GM18520 (cell line): ENCODE measurements at regions not wholly inside any gene's neighbourhood (a gene's known extent, or its start where the extent isn't known, plus 50 kb on each side); places are given as distances from the start of the nearest gene placed in this dataset.
"Not testable (repeated sequence)": the region's sequence is repeated elsewhere in the genome, so short reads cannot be mapped to it uniquely, and the experiment has no call there.

ENCODE experiments used
- ATAC-seq: cut with Tn5 transposase; IDR thresholded peaks from one replicate; pipeline ENCODE4 v1.9.1; 2021; ENCODE audit not compliant: unreplicated experiment

- ATAC-seq: no peak
These were observed 170.1 kb downstream of the RPRM start for GRCh38 chr2:153308466-153308865.

DNA sequence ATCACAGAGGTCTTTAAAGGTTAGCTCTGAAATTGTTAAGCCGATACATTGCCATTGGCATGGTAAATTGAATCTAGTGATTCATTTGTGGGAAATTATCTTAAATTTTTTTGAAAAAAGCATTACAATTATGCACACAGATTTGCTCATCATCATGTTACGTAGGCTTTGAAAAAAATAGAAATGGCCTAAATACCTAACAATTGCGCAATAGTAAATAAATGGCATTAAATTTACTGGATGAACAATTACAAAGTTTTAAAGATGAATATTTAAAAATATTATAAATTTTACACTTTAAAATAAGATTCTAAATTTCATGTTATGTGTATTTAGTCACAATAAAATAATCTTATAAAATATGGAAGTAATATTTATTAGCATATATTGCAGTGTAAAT, 171.3 kb downstream of the RPRM start:
- no peak for ATAC-seq

- no peak for ATAC-seq
These were observed 178.8 kb downstream of the RPRM start for GRCh38 chr2:153299809-153300208.

- no peak for ATAC-seq
These were observed 179.3 kb downstream of the RPRM start for GRCh38 chr2:153299217-153299616.

- ATAC-seq: no peak
These were observed 184.3 kb downstream of the RPRM start for GRCh38 chr2:153294199-153294786.

DNA sequence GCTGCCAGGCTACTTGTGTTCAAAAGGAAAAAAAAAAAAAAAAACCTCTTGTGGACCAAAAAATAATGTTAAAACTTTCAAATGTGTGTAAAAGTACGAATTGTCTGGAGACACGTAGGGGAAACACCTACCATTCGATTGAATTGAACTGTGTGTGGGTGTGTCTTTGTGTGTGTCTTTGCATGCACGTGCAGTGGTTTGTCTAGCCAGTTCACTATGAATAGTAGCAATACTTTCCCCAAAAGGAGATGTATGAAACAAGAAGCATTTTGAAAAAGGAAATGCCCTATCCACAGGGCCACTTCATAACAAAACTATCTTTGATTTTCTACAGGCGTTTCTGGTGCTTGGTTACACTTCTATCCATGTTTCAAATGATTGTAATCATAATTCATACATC, 186.8 kb downstream of the RPRM start:
- ATAC-seq: no peak

- no peak for ATAC-seq
These were observed 191.3 kb downstream of the RPRM start for GRCh38 chr2:153287109-153287801.

DNA sequence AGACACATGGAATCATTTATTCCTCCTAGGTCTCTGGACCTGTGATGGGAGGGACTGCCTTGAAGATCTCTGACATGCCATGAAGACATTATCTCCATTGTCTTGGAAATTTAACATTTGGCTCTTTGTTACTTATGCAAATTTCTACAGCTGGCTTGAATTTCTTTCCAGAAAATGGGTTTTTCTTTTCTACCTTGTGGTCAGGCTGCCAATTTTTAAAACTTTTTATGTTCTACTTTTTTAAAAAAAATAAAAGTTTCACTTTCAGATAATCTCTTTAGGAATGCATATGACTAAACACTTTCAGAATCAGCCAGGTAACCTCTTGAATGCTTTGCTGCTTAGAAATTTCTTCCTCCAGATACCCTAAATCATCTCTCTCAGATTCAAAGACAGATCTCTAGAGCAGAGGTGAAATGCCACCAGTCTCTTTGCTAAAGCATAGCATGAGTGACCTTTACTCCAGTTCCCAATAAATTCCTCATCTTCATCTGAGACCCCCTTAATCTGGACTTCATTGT, 209.6 kb downstream of the RPRM start:
- ATAC-seq: no peak

DNA sequence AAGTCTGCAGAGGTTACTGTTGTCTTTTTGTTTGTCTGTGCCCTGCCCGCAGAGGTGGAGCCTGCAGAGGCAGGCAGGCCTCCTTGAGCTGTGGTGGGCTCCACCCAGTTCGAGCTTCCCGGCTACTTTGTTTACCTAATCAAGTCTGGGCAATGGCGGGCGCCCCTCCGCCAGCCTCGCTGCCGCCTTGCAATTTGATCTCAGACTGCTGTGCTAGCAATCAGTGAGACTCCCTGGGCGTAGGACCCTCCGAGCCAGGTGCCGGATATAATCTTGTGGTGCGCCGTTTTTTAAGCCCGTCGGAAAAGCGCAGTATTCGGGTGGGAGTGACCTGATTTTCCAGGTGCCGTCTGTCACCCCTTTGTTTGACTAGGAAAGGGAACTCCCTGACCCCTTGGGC, 221.7 kb downstream of the RPRM start:
- not testable (repeated sequence) for ATAC-seq

DNA sequence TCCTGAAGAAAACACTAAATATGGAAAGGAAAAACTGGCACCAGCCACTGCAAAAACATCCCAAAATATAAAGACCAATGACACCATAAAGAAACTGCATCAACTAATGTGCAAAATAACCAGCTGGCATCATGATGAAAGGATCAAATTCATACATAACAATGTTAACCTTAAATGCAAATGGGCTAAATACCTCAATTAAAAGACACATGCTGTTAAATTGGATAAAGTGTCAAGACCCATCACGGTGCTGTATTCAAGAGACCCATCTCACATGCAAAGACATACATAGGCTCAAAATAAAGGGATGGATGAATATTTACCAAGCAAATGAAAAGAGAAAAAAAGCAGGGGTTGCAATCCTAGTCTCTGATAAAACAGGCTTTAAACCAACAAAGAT, 231.9 kb downstream of the RPRM start:
- not testable (repeated sequence) for ATAC-seq

- ATAC-seq: peak; percentile 95
These were observed 243.0 kb downstream of the RPRM start for GRCh38 chr2:153235516-153235915.

DNA sequence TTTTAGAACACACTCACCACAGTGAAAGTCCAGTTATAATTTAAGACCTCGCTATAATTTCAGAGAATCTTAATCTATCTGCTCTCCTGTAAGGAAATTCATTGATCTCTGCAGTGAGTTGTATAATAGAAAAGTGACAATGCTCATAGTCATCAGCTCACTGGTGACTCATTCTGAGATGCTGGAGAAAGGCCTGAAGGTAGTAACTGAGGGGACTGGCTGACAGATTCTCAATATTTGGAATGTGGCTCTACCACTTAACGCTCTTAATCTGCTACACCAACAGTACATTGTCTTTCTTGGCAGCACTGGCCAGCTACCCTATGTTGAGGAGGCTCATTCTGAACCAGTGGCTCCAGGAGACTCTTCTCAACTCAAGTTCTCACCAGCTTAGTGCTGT, 246.1 kb downstream of the RPRM start:
- no peak for ATAC-seq

DNA sequence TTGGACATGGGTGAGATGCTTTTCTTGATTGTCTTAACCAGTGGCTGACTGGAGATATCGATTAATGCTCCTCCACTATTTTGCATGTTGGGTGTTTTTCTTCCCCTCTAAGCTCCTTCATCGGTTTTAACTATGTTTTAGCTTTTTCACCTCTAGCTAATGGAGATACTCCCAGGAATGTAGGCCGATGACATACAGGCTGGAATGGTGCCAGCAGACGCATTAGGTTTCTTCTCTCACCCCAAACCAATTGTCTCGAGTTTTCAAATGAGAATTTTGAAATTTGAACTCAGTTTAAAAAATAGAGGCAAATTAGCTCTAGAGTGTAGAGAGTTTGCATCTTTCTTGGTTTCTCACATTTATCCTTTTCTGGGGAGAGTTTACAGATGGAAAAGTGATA, 247.6 kb downstream of the RPRM start:
- ATAC-seq: no peak

- no peak for ATAC-seq
These were observed 249.7 kb downstream of the RPRM start for GRCh38 chr2:153228904-153229303.

GRCh38 chr2:153227981-153228380, 250.6 kb downstream of the RPRM start:
- ATAC-seq: no peak

GRCh38 chr2:153222231-153223165, 256.1 kb downstream of the RPRM start:
- ATAC-seq: no peak

GRCh38 chr2:153221506-153221905, 257.1 kb downstream of the RPRM start:
- no peak for ATAC-seq

GRCh38 chr2:153221087-153221486, 257.5 kb downstream of the RPRM start:
- no peak for ATAC-seq

DNA sequence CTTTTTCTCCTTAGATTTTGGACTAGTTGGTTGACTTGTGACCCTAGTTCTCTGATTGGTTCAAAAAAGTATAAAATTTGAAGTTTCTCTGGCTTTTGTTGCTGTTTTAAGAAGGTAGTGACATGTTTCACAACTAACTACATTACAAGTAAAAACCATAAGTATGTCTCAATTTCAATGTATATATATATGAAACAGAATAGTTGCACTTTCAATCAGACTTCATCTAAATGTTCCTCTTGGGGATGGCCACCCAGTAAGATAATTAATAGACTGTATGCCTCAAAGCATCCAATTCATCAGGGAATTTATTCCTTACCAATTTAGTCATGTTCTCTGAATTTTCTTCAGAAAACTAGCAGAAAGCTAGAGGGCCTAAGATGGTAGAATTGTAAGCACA, 259.7 kb downstream of the RPRM start:
- ATAC-seq: no peak

DNA sequence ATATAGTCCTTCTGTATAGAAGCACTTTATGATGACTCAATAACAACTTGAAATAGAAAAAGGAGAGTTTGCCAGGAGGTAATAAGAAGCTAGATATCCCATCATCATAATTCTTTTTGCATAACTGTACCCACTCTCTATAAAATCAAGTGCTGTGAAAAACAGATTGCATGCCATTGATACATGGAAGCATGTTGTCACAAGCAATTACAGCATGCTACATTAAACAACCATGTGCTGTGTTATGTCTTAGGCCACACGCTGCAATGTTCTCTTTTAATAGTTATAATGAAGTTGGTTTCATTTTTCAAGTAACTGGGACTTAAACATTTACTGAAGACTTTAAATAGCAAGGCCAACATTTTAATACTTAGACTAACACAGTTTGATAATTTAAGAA, 264.2 kb downstream of the RPRM start:
- no peak for ATAC-seq

- no peak for ATAC-seq
These were observed 265.5 kb downstream of the RPRM start for GRCh38 chr2:153213022-153213421.
